HG02763 (cell line): ENCODE measurements at regions not wholly inside any gene's neighbourhood (a gene's known extent, or its start where the extent isn't known, plus 50 kb on each side); places are given as distances from the start of the nearest gene placed in this dataset.
"Not testable (repeated sequence)": the region's sequence is repeated elsewhere in the genome, so short reads cannot be mapped to it uniquely, and the experiment has no call there.

ENCODE experiments used
- ATAC-seq: cut with Tn5 transposase; IDR thresholded peaks from one replicate; pipeline ENCODE4 v1.9.1; 2021; ENCODE audit warnings: mild to moderate bottlenecking, moderate library complexity; ENCODE audit not compliant: unreplicated experiment

GRCh38 chr5:167057665-167058064 is 1233.8 kb upstream of the WWC1 start:
- ATAC-seq: no peak

GRCh38 chr5:167061695-167062094 is 1229.8 kb upstream of the WWC1 start:
- no peak for ATAC-seq

- ATAC-seq: no peak
These were observed 1228.3 kb upstream of the WWC1 start for GRCh38 chr5:167063116-167063515.

- ATAC-seq: no peak
These were observed 1227.7 kb upstream of the WWC1 start for GRCh38 chr5:167063788-167064187.

- ATAC-seq: no peak
These were observed 1227.2 kb upstream of the WWC1 start for GRCh38 chr5:167064198-167064776.

- no peak for ATAC-seq
These were observed 1225.7 kb upstream of the WWC1 start for GRCh38 chr5:167065794-167066193.

GRCh38 chr5:167071981-167072610 is 1219.3 kb upstream of the WWC1 start:
- ATAC-seq: no peak

- ATAC-seq: no peak
These were observed 1209.9 kb upstream of the WWC1 start for GRCh38 chr5:167081561-167081960.

GRCh38 chr5:167096816-167097215 is 1194.6 kb upstream of the WWC1 start:
- ATAC-seq: no peak

GRCh38 chr5:167104351-167104750 is 1187.1 kb upstream of the WWC1 start:
- no peak for ATAC-seq

GRCh38 chr5:167105941-167106340 is 1185.5 kb upstream of the WWC1 start:
- ATAC-seq: no peak

GRCh38 chr5:167107684-167108083 is 1183.8 kb upstream of the WWC1 start:
- ATAC-seq: no peak

GRCh38 chr5:167108266-167108665 is 1183.2 kb upstream of the WWC1 start:
- not testable (repeated sequence) for ATAC-seq

GRCh38 chr5:167112556-167112955 is 1178.9 kb upstream of the WWC1 start:
- ATAC-seq: no peak

GRCh38 chr5:167122267-167122666 is 1169.2 kb upstream of the WWC1 start:
- no peak for ATAC-seq

GRCh38 chr5:167123126-167123525 is 1168.3 kb upstream of the WWC1 start:
- no peak for ATAC-seq

GRCh38 chr5:167128581-167128980 is 1162.9 kb upstream of the WWC1 start:
- no peak for ATAC-seq

GRCh38 chr5:167140548-167141291 is 1150.7 kb upstream of the WWC1 start:
- ATAC-seq: no peak

GRCh38 chr5:167143716-167144115 is 1147.7 kb upstream of the WWC1 start:
- ATAC-seq: no peak

- ATAC-seq: no peak
These were observed 1145.6 kb upstream of the WWC1 start for GRCh38 chr5:167145841-167146240.

GRCh38 chr5:167147879-167148278 is 1143.6 kb upstream of the WWC1 start:
- ATAC-seq: no peak

GRCh38 chr5:167150661-167151060 is 1140.8 kb upstream of the WWC1 start:
- no peak for ATAC-seq
